HepG2 (cell line): ENCODE measurements at regions not wholly inside any gene's neighbourhood (a gene's known extent, or its start where the extent isn't known, plus 50 kb on each side); places are given as distances from the start of the nearest gene placed in this dataset.

Experiments used
- CCDC6 ChIP-seq: sonication (generic); formaldehyde crosslinking; IDR thresholded peaks from 2 replicates; pipeline ENCODE4 v1.8.1; 2022; ENCODE audit warnings: mild to moderate bottlenecking, missing genetic modification reagents, moderate library complexity
- CREM ChIP-seq, 2 experiments: sonication (generic) in 1 of 2; formaldehyde crosslinking in 1 of 2; IDR thresholded peaks; 2 replicates each; pipeline versions ENCODE4 v1.4.0 to v1.6.1; 2016 to 2020; ENCODE audit warnings: antibody characterized with exemption in 1 of 2, mild to moderate bottlenecking in 1 of 2, missing genetic modification reagents in 1 of 2
- FOXA1 ChIP-seq, 2 experiments: fragments of 450-650 bp in 1 of 2; sonication (generic) in 1 of 2; formaldehyde crosslinking in 1 of 2; IDR thresholded peaks; 2 replicates each; pipeline versions ENCODE4 v1.4.0 to v1.6.1; 2016 to 2020; ENCODE audit warnings: missing genetic modification reagents in 1 of 2
- MIER2 ChIP-seq: IDR thresholded peaks from 2 replicates; pipeline ENCODE4 v1.6.1; 2016; ENCODE audit warnings: missing biosample characterization, missing genetic modification reagents
- THAP7 ChIP-seq: sonication (generic); formaldehyde crosslinking; IDR thresholded peaks from 2 replicates; pipeline ENCODE4 v1.8.1; 2023; ENCODE audit warnings: mild to moderate bottlenecking, missing genetic modification reagents
- ZBTB7A ChIP-seq: sonication (generic); formaldehyde crosslinking; IDR thresholded peaks from 2 replicates; pipeline ENCODE4 v1.8.0; 2022; ENCODE audit warnings: mild to moderate bottlenecking, missing genetic modification reagents
- ZNF446 ChIP-seq: sonication (generic); formaldehyde crosslinking; IDR thresholded peaks from 2 replicates; pipeline ENCODE4 v1.5.0; 2020; ENCODE audit warnings: mild to moderate bottlenecking, missing genetic modification reagents
- ZNF841 ChIP-seq: sonication (generic); formaldehyde crosslinking; IDR thresholded peaks from 2 replicates; pipeline ENCODE4 v1.8.1; 2023; ENCODE audit warnings: missing genetic modification reagents, borderline replicate concordance
- TF ChIP-seq, protein P1 (sequence below), 2 experiments: sonication (generic) in 1 of 2; formaldehyde crosslinking in 1 of 2; IDR thresholded peaks; 2 replicates each; pipeline versions ENCODE4 v1.6.1 to v1.9.0; 2014 to 2022; ENCODE audit warnings: antibody characterized with exemption in 1 of 2, borderline replicate concordance in 1 of 2, inconsistent platforms in 1 of 2, low read depth in 1 of 2, missing genetic modification reagents in 1 of 2

DNA sequence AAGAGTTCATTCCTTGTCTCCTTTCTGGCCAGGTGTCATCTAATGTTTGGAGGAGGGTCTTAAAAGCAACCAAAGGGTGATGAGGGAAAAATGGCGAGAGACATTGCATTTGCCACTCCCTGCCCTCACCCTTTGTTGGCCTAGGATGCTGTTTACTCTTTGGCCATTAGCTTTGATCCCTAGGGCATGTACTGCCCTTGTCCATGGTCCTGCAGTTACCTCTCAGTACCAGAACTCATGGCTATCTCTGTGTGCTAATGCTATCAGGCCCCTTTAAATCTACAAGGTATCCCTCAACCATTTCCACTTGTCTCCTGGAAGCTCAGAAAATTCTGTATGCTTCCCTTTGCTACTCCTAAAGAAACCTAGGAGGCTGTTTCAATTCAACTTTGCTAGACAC is 424.8 kb upstream of the PLXNA2 start (continued):
- TF ChIP-seq THAP7 (CRISPR knock-in tag) (no peak), FOXA1 (IDR thresholded peaks at IDR 0.05) (no peak), FOXA1 (CRISPR knock-in tag; IDR thresholded peaks at IDR 0.05) (peak; percentile 39; the same call in 1 of the 2 replicates), MIER2 (peak; percentile 94), ZNF446 (CRISPR knock-in tag) (no peak), ZBTB7A (CRISPR knock-in tag) (no peak), CCDC6 (no peak), CREM (IDR thresholded peaks at IDR 0.05) (no peak), CREM (CRISPR knock-in tag; IDR thresholded peaks at IDR 0.05) (no peak), ZNF841 (CRISPR knock-in tag) (no peak)
- TF ChIP-seq, protein P1, sequence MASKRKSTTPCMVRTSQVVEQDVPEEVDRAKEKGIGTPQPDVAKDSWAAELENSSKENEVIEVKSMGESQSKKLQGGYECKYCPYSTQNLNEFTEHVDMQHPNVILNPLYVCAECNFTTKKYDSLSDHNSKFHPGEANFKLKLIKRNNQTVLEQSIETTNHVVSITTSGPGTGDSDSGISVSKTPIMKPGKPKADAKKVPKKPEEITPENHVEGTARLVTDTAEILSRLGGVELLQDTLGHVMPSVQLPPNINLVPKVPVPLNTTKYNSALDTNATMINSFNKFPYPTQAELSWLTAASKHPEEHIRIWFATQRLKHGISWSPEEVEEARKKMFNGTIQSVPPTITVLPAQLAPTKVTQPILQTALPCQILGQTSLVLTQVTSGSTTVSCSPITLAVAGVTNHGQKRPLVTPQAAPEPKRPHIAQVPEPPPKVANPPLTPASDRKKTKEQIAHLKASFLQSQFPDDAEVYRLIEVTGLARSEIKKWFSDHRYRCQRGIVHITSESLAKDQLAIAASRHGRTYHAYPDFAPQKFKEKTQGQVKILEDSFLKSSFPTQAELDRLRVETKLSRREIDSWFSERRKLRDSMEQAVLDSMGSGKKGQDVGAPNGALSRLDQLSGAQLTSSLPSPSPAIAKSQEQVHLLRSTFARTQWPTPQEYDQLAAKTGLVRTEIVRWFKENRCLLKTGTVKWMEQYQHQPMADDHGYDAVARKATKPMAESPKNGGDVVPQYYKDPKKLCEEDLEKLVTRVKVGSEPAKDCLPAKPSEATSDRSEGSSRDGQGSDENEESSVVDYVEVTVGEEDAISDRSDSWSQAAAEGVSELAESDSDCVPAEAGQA (IDR thresholded peaks at IDR 0.05; ENCODE audit: low read depth), result no peak
- TF ChIP-seq, protein P1 (CRISPR knock-in tag; IDR thresholded peaks at IDR 0.05; ENCODE audit: borderline replicate concordance), result no peak
